Tibial nerve (tissue), 4 donors: ENCODE measurements at regions not wholly inside any gene's neighbourhood (a gene's known extent, or its start where the extent isn't known, plus 50 kb on each side); places are given as distances from the start of the nearest gene placed in this dataset.

Experiments
- DNase-seq, 2 donors: peaks; one replicate each; pipeline ENCODE4 v3.0.0-alpha.2; 2019; ENCODE audit warnings: low spot score in 2 of 2
- H3K27ac ChIP-seq, 4 donors: fragments of 200-600 bp; sonication (generic) in 3 of 4; one replicate each; pipeline ENCODE4 v1.5.1; 2017 to 2019; ENCODE audit warnings: mild to moderate bottlenecking in 1 of 4
- H3K27me3 ChIP-seq, 2 donors: fragments of 200-600 bp; sonication (generic) in 1 of 2; one replicate each; pipeline versions ENCODE4 v1.5.1 to v1.6.0; 2017 to 2019
- H3K36me3 ChIP-seq, 3 donors: fragments of 200-600 bp; sonication (generic); one replicate each; pipeline ENCODE4 v1.5.1; 2018 to 2019
- H3K4me1 ChIP-seq, 4 donors: fragments of 200-600 bp; sonication (generic) in 3 of 4; one replicate each; pipeline ENCODE4 v1.5.1; 2017 to 2019
- H3K4me3 ChIP-seq, 4 donors: fragments of 200-600 bp; sonication (generic) in 3 of 4; one replicate each; pipeline ENCODE4 v1.5.1; 2017 to 2019; ENCODE audit warnings: mild to moderate bottlenecking in 1 of 4, moderate library complexity in 1 of 4
- H3K9me3 ChIP-seq, 4 donors: fragments of 200-600 bp; sonication (generic) in 3 of 4; one replicate each; pipeline ENCODE4 v1.5.1; 2017 to 2019
- EP300 ChIP-seq, 2 donors: sonication (generic); formaldehyde crosslinking; IDR thresholded peaks; one replicate each; pipeline ENCODE4 v1.6.1; 2017; ENCODE audit warnings: antibody characterized with exemption in 2 of 2, mild to moderate bottlenecking in 1 of 2
- POLR2A ChIP-seq, 2 donors: fragments of 450-650 bp; IDR thresholded peaks; one replicate each; pipeline ENCODE4 v1.6.1; 2017; ENCODE audit warnings: antibody characterized with exemption in 2 of 2, mild to moderate bottlenecking in 2 of 2, moderate library complexity in 2 of 2
- WGBS, 2 donors: methylation state at CpG; one replicate each; pipeline ENCODE4 v1.1.5; 2018; 5-methylcytosine and 5-hydroxymethylcytosine counted together
- TF ChIP-seq, protein P1 (sequence below), 5 experiments: fragments of 200-600 bp in 3 of 5; fragments of 450-650 bp in 2 of 5; sonication (generic) in 3 of 5; IDR thresholded peaks; one replicate each; pipeline ENCODE4 v1.5.1; 2016 to 2019; ENCODE audit warnings: antibody characterized with exemption in 5 of 5, mild to moderate bottlenecking in 3 of 5, moderate library complexity in 2 of 5

DNA sequence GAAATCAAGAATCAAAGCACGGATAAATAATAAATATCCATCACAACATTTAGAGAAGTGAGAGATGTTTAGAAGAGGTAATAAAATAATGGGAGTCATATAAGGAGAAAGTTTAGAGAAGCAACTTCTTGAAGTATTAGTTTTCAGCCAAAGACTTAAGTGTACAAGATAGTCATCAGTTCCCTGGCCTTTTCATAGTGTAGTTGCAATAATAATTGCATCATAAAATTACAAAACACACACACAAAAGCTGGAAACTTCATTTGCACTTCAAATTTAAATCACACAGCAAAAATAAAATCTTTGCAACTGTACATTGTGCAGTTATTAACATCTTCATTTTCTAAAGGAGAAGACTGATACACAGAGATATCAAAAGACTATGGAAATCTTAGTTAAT is 319.1 kb upstream of the RGMB start:
- Histone ChIP-seq H3K9me3 (no peaks in the 10 kb centered on the region), H3K27me3 (no peaks in the 10 kb centered on the region), H3K27ac (peak overlapping the region in 2 of 4 donors; percentile 0 to 28), H3K4me1 (peaks cover 0 to 21% (median 4%) of the 10 kb centered on the region in 4 donors), H3K36me3 (no peaks in the 10 kb centered on the region), H3K4me3 (no peak overlapping the region)
- no peak for DNase-seq
- 88 to 90% methylated on average over 1 of the region's 1 CpG for WGBS, 2 donors
- TF ChIP-seq, protein P1, sequence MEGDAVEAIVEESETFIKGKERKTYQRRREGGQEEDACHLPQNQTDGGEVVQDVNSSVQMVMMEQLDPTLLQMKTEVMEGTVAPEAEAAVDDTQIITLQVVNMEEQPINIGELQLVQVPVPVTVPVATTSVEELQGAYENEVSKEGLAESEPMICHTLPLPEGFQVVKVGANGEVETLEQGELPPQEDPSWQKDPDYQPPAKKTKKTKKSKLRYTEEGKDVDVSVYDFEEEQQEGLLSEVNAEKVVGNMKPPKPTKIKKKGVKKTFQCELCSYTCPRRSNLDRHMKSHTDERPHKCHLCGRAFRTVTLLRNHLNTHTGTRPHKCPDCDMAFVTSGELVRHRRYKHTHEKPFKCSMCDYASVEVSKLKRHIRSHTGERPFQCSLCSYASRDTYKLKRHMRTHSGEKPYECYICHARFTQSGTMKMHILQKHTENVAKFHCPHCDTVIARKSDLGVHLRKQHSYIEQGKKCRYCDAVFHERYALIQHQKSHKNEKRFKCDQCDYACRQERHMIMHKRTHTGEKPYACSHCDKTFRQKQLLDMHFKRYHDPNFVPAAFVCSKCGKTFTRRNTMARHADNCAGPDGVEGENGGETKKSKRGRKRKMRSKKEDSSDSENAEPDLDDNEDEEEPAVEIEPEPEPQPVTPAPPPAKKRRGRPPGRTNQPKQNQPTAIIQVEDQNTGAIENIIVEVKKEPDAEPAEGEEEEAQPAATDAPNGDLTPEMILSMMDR (IDR thresholded peaks at IDR 0.05) = no peak

DNA sequence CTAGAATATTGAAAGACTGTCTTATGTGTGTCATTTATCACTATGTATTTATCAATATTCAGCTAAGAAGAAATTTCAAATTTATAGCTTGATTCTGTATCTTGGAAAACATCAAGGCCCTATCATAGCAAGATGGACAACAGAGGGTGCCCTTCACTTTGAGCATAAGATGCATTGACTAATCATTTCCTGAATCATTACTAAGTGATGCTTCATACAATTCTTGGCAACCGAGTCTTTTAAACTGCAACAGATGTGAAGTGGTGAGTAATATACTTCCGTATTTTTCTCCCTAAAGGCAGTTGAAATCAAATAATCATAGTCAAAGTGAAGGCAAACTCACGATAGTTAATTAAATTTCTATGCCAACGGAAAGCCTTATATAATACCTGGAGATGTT is 318.6 kb upstream of the RGMB start:
- Histone ChIP-seq H3K4me1 (peaks cover 0 to 21% (median 4%) of the 10 kb centered on the region in 4 donors), H3K36me3 (no peaks in the 10 kb centered on the region), H3K27ac (peak overlapping the region in 2 of 4 donors; percentile 0 to 32), H3K9me3 (no peaks in the 10 kb centered on the region), H3K27me3 (no peaks in the 10 kb centered on the region), H3K4me3 (no peak overlapping the region)
- whole genome bisulfite sequencing, 2 donors = 20 to 29% methylated on average over 4 of the region's 4 CpGs
- peak in 1 of 2 donors; percentile 21 for DNase-seq
- TF ChIP-seq, protein P1 (IDR thresholded peaks at IDR 0.05) = peak in 3 of 5 experiments; percentile 27 to 37 (median 29)
- TF ChIP-seq POLR2A (IDR thresholded peaks at IDR 0.05) (no peak), EP300 (IDR thresholded peaks at IDR 0.05) (peak in 1 of 2 donors; percentile 45)

DNA sequence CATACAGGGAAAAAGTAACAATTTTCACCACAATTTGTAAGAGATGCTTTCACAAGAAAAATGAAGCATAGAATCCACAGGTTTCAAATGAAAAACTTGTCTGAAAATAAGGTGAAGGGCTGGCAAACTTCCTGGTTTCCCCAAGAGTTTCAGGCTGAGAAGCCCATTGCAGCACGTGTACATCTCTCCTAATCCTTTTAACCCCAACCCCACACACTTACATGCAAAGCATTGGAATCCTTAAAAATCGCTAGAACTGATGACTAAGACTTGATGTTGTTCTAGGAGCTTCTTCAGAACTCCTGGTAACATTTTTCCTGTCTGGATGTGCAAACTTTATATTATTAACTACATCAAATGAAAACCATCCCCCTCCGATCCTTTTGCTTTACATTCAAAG is 317.8 kb upstream of the RGMB start:
- Histone ChIP-seq H3K36me3 (no peaks in the 10 kb centered on the region), H3K9me3 (no peaks in the 10 kb centered on the region), H3K27ac (no peak overlapping the region), H3K4me1 (peaks cover 0 to 21% (median 4%) of the 10 kb centered on the region in 4 donors), H3K27me3 (no peaks in the 10 kb centered on the region), H3K4me3 (no peak overlapping the region)
- no peak for DNase-seq
- TF ChIP-seq, protein P1 (IDR thresholded peaks at IDR 0.05) = no peak
- TF ChIP-seq POLR2A (IDR thresholded peaks at IDR 0.05) = no peak
- no peak for TF ChIP-seq EP300 (IDR thresholded peaks at IDR 0.05)
- 57 to 59% methylated on average over 3 of the region's 3 CpGs for WGBS, 2 donors

DNA sequence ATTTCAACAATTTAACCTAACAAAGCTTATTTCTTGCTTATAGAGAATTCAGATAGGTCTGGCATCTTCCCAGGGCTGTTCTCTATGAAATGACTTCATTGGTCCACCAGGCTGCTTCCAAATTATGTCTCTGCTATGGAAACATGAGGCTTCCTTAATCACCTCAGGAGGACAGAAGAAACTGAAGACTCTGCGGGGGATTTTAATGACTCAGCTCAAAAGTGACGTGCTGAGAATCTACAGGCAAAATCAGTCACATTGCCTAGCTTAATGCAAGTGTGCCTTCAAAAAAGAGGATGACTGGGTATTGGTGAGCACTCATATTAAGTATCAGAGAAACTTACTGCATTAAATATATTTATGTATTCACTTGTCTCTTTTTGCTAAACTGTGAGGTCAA is 315.5 kb upstream of the RGMB start:
- Histone ChIP-seq H3K4me1 (peaks cover 0 to 21% (median 4%) of the 10 kb centered on the region in 4 donors), H3K27me3 (no peaks in the 10 kb centered on the region), H3K4me3 (no peak overlapping the region), H3K36me3 (no peaks in the 10 kb centered on the region), H3K27ac (no peak overlapping the region), H3K9me3 (no peaks in the 10 kb centered on the region)
- TF ChIP-seq POLR2A (IDR thresholded peaks at IDR 0.05) (no peak), EP300 (IDR thresholded peaks at IDR 0.05) (no peak)
- TF ChIP-seq, protein P1 (IDR thresholded peaks at IDR 0.05) = no peak
- WGBS, 2 donors = 75 to 86% methylated on average over 2 of the region's 2 CpGs
- DNase-seq = no peak

DNA sequence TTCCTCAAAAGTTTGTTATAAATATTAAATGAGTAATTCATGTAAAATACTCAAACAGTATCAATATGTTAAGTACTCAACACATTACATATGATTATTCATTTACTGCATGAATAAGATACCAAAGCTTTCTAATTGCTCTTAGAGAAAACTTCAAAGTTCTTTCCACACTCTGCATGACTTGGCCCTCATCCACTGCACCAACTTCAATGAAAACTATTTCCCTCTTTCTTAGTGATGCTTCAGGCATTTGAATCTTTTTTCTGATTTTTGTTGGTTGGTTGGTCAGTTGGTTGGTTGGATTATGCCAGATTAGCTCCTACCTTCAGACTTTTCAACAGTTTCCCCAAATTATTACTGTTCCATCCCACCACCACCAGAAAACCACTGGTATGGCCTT is 314.7 kb upstream of the RGMB start:
- no peak for DNase-seq
- Histone ChIP-seq H3K9me3 (no peaks in the 10 kb centered on the region), H3K27me3 (no peaks in the 10 kb centered on the region), H3K27ac (no peak overlapping the region), H3K4me1 (peaks cover 0 to 21% (median 4%) of the 10 kb centered on the region in 4 donors), H3K4me3 (no peak overlapping the region), H3K36me3 (no peaks in the 10 kb centered on the region)
- TF ChIP-seq, protein P1 (IDR thresholded peaks at IDR 0.05) = no peak
- no peak for TF ChIP-seq POLR2A (IDR thresholded peaks at IDR 0.05)
- no peak for TF ChIP-seq EP300 (IDR thresholded peaks at IDR 0.05)
